ENCODE measurements at regions not wholly inside any gene's neighbourhood (a gene's known extent, or its start where the extent isn't known, plus 50 kb on each side); places are given as distances from the start of the nearest gene placed in this dataset.
"Not testable (repeated sequence)": the region's sequence is repeated elsewhere in the genome, so short reads cannot be mapped to it uniquely, and the experiment has no call there.

DNA sequence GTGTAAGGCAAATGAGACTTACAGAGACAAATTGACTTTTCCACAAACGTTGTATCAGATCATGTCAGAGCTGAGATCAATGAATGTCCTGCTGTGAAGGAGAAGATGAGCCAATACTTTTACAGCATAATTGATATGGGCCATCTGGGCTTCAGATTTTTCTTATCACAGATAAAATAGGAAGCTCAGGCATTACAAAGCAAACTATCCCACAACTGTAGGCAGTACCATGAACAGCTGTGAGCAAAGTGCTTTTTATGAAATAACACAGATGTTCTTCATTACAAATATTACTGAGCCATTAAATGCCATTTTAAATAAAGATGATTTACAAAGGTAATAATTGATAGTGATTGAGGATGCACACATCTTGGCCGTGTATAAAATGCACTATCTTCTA, 852.3 kb downstream of the OTOL1 start:
- DNase-seq: no peak

DNA sequence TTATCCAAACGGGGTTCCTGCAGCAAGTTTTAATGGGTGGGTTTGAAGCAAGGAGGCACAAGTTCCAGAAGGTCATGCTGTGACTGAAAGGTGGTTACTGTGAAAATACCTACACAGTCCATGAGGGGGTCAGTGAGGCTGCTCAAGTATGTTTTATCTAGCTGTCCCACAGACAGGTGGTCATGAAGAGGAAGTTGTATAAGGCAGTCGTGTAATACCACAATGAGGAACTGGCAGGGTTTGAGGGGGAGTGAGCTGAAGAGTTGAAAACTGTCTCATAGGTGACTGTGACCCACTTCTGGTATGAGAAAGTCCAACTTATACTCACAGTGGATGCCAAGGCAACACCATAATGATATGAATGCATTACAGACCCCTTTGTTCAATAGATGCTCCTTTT, 856.8 kb downstream of the OTOL1 start:
- no peak for DNase-seq

DNA sequence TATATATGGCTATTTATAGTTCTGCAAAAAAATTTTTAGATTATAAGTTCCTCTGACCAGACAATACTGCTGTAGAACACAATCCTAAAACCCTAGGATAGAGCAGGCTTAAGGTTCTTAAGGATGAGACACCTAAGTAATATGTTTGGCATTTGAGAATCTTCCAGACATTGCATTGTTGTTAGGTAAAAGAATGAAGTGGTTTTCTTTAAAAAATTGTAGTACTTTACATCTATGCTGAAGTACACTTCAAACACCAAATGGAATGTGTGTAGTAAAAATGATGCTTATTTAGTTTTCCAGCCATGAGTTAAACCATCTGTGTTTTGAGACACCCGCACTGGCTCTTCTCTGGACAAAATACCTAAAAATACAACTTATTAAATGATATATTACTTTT, 857.7 kb downstream of the OTOL1 start:
- DNase-seq: no peak

DNA sequence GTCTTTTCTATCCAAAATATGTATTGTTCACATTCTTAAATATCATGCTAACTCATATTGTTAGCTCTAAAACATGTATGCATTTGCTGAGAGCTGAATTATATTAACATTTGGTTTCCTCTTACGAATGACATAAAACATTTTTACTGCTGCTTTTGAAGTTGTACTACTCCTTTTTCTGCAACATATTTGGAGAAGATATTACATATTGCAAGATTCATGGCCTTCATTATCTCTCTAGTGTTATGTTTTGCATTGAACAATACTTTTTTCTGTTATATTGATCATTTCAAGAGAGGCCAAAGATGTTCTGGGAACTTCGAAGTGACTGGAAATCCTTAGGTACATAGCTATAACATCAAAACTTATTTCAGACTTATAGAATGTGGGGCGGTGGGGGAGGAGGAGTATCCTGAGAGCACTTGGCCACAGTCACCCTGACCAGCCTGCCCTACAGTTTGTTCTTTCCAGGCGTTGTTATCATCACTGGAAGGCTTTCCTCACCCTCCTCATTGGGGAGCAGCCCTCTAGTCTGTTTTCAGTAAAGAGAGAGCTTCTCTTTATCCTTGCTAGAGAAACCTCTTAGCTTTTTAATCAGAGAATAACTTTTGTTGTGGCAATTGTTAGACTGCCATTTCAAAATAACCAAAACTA, 868.6 kb downstream of the OTOL1 start:
- DNase-seq: no peak

DNA sequence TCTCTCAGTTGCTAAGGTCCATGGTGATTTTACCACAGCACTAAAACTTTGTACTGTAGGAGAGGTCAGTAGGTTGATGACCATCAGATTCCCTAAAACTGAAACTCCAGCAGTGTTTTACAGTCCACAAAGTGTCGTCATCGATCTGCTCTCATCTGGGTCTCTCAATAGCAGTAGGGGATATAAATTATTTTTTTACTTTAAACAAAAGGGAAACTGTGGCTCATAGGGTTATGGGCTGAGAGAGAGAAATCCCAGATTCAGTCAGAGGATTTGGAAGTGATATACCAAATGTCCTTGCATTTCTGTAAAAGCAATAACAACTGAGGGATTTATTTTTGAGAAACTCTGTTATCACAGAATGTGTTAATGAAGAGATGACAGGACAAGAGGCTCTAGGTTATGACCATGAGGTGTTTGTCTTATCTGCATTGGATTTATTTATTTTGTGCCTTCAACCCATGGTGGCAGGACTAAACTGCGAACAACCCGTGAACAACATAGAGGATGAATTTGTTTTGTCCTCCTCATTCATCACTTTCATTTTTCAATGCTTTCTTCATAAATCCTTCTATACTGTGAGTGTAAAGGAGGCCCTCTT, 869.7 kb downstream of the OTOL1 start:
- DNase-seq: no peak

DNA sequence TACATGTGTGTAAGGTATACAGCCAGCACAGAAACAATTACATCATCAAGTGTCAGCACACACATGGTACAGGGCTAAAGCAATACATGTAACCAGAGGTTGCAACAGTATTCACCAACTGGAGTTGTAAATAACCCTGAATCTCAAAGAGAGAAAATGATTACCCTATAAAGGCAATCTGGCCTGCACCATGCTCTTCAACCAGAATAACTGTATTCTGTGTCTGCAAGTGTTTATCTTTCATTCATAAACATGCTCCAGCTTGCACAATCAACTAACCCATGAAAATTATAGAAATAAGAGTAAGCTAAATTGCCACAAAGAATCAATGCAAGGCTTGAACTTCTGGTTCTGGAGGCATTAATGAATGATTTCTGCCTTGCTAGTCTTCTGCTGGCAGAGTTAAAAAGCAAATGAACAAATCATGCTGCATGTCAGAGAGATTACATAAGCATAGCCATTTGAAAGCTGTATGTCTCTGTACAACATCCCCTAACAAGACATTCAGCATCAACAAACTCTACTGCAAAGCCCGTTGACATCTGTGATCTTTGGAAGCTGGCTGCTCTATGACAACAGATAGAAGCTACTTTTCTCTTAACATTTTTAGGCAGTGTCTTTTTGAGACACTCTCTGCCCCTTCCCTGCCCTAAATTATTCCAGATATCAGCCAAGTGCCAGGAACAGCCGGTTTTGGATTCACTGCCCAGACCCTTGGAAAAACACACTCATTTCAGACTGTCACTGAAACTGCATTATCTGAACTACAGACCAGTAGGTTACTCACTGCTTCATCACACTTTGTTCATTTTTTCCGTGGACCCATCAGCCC, 871.0 kb downstream of the OTOL1 start:
- DNase-seq: no peak

DNA sequence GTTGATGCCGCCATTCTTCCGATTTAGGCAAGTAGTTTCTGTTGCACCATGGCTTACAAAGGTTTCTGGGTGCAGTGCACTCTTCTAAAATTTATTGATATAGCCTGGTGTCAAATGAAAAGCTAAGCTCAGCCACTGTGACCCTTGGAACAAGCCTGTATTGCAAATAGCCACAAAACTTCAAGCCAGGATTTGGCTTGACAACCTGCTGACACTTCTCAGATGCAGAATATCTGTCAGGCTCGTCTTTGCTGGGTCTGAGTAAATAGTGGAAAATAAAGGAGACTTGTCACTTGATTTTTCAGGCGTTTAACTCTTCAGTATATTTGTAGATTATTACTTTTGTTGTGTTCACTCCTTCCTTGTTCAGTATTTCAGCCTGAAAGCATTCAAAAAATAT, 871.8 kb downstream of the OTOL1 start:
- no peak for DNase-seq

DNA sequence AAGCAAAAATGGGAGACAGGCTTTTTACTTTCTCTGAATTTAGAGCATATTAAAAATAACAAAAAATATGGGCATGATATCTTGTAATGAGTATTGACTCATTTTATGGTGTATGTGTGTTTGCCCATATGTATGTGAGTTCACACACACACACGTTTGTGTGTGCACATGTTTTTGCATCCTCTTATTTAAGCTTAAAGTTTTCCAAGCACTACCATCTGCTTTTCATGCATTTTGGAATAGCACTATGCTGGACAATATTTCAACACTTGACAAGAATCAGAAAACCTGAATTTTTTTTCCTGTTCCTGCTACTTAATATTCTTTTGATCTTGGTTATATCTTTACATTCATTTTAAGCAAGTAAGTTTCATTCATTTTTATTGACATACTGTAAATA, 872.7 kb downstream of the OTOL1 start:
- DNase-seq: no peak

DNA sequence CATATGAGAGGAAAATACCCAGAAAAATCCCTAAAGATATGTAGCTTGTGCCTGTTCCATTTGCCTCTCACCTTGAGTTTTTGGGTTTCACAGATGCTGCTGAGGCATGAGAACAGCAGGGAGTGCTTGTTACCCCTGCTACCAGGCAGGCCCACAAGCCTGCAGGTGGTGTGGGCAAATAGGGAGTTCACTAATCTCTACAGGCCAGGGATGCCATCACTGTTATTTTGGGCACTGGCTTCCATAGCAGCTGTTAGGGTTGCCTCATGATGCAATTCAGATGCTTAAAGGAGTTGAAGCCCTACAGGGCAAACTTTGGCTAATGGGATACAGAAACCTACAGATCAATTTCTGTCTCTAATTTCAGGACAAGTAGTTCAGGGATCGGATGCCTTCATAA, 873.5 kb downstream of the OTOL1 start:
- DNase-seq: no peak

DNA sequence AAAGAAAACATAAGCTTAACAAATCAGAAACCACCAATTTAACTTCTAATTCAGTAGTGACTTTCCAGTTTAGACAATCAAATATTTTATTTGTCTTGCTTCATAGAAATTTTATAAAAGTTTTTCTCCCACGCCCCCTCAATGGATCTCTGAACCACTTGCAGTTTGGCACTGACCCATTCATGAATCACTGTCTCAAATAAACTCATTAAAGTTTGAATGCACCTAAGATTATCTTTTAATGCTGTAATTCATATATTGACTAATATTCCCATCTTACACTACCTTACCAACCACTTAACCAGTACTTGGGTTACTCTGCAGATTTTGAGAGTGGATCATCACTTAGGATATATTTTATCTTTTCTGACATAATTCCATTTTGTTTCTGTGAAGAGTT, 880.2 kb downstream of the OTOL1 start:
- no peak for DNase-seq

DNA sequence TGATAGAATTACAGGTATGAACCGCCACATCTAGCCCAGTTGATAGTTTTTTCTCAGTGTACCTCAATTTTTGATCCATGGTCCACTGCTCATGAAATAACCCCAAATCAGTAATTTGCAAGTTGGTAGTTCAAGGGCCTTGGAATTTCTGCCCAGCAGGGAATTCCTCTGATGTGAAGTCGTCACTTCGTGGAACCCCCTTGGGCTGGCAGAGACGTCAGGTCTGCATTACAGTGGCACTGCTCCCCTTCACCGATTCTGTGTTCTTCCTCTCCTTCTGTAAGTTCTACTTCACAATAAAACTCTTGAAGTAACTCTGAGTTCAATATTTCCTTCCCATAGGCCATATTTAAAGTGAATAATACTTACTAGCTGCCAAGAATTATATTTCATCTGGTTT, 881.0 kb downstream of the OTOL1 start:
- no peak for DNase-seq

DNA sequence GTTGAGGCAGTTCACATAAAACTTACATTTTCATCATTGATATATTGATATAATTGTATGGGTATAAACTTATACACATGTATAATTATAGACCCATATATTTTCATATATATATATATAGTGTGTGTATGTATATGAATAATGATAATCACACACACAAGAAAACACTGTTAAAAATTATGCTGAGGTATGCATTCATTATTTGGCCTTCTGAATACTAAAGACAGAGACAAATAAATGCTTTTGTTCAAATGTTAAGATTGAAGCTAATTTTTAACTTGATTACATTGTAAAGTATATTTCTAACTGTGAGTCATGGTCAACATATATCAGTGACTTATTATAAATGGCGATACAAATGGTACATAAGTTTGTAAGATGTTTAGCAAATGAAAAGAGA, 888.8 kb downstream of the OTOL1 start:
- DNase-seq: no peak

DNA sequence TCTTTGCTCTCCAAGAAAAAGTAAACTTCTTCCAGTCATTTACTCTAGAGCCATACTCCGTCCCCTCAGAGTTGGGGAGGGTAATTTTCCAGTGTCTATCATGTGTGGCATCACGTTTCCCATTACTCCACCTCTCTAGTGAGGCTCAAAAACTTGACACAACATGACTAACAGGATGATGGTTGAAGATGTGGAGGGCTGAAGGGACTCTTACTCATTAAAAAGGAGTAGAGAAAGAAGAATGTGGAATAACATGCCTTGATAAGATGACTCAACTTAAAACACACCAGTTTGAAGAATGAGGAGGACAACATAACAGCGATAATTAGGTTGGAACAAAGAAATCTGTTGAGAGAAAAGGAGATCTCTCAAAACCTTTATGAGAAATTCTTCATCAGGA, 894.3 kb downstream of the OTOL1 start:
- DNase-seq: no peak

DNA sequence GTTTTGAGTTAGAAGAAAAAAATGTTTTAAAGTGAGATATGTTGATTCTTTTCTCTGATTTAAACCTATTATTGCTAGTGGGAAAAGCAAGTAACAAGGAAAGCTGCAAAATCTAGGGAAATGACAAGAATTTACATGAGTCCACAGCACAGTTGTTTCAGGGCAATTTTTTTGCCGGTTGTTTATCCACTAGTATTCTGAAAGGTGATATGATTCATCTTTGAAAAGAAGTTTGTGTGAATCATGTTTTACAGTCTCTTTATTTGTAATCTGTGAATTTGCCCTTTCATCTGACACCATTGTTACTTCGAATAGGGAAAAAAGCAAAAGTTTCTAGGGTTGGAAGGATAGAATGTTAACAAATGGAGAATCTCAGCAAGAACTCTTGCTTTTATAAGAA, 894.7 kb downstream of the OTOL1 start:
- DNase-seq: no peak

DNA sequence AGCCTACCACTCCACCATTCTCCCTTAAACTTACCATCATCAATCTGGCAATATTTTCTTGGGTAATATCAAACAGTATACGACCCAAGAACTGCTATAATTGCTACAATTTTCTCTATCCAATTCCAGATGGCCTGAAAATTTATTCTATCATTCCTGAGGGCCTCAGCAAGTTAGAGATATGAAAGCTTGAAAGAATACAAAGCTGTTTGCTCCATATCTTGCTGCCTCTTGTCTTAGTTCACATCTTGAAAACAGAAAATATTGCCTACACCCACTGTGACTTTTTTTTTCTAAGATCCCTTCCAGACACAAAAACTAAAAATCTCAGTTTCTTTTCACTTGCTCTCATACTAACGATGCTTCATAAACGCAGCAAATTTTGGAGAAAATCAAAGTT, 898.9 kb downstream of the OTOL1 start:
- DNase-seq: no peak

DNA sequence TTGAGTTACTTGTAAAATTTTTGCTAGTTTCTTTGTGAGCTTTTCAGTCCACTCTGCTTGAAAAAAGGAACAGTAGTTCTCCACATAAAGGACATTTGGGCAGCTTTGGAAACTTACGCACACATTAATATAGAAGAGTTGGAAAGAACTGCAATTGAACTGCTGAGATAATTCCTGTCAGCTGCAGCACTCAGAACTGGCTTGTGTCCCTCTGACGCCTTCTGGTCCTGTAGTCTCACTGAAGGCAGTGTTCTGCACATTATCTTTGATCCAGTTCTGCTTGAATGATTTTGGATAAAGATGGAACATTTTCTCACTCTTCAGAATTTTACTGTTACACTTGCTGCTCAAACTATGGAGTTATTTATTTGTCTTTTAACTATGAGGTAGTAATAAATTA, 901.9 kb downstream of the OTOL1 start:
- DNase-seq: no peak

DNA sequence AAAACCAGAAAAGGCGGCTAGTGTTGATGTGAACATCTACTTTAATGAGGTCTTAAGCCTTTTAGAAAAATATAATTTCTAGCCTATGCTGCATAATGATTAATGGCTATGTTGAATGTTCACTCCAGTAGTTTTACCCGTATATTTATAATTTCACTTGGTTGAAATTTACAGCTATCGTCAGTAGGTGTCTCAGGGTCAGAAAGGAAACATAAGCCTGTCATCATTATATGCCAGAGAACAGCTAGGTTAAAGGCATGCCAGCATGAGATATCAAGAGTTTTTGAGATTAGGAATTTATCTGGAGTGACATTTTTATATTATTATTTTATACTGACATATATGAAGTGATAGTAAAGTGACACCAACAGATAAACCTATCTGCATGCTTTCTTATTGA, 904.1 kb downstream of the OTOL1 start:
- DNase-seq: no peak

DNA sequence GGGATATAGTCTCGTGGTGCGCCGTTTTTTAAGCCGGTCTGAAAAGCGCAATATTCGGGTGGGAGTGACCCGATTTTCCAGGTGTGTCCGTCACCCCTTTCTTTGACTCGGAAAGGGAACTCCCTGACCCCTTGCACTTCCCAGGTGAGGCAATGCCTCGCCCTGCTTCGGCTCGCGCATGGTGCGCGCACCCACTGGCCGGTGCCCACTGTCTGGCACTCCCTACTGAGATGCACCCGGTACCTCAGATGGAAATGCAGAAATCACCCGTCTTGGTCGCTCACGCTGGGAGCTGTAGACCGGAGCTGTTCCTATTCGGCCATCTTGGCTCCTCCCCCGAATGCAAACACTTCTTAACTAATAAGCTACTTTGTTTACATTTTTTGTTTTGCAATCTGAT, 914.9 kb downstream of the OTOL1 start:
- DNase-seq: not testable (repeated sequence)

DNA sequence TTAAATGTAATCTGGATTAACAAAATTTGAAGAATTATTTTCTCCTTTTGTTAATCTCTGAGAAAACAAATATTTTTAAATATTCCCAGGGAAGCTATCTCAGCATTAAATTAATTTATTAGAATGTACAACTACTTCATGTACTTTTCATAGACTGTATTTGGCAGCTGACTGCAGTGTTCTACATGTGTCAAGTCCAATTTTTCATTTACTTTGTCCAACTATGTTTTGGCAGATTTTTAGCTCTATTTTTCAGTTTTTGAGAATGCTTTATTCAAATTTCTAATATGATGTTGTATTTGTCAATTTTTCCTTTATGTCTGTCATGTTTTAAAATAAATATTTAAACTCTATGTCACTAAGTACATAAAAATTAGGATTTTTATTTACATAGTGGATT, 925.1 kb downstream of the OTOL1 start:
- DNase-seq: no peak

DNA sequence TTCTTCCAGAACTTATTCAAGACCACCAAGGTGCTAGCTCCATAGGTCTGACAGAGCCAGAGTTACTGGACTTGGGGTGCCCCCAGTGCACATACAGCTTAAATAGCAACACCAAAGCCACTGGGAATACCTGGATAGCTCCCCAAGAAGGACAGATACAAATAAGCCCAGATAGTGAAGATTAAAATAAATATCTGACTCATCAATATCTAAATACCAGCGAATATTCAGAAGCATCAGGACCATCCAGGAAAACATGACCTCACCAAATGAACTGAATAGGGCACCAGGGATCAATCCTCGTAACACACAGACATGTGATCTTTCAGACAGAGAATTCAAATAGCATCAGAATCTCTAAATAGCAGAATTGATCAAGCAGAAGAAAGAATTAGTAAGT, 931.6 kb downstream of the OTOL1 start:
- DNase-seq: no peak

DNA sequence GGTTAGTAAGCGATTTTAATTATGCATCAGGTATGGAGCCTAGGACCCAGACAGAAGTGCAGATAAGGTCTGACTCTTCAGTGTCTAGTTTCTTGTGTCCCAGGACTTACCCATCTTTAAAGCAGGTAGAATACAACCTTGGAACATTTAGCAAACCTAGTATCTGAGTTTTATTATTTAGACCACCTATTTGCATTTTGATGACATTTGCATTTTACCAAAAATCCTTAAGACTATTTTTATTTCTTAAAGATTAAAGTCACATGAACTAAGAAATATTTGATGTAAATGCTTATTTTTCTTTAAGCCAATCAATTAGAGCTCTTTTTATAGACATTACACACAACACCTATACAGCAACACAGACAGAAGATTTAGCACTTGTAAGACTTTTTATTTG, 939.1 kb downstream of the OTOL1 start:
- DNase-seq: no peak

DNA sequence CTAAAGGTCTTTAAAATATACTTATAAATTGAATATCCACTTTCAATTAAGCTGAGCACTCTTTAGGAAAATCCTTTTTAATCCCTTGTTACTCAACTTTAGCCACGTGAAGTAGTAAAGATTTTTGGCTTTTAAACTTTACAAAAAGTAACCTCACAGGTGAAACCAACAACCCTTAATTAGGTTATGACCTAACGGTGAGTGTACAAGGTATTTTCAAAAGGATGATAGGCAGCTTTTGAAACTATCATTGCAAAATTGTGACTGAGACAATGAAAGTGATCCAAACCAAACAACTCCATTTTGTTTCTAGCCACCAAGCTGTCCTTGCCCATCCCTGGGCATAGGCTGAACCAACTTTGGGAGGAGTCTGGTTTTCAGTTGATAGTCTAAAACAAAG, 940.2 kb downstream of the OTOL1 start:
- DNase-seq: no peak

DNA sequence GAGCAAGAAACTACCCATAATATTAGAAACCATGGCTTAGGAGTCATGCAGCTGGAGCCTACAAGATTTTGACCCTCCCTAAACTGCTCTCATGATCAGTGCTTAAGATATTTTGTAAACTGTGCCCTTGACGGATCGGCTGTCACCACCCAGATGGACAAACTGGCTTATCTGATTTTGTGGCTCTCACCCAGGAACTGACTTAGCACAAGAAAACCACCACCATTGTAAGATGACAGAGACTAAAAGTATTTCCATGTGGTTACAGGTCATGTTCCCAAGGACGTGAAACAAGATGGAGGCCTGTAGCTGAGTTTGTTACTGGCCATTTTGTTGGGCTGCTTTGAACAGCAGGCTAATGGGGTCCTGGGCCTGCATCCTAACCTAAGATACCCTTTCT, 940.9 kb downstream of the OTOL1 start:
- no peak for DNase-seq

DNA sequence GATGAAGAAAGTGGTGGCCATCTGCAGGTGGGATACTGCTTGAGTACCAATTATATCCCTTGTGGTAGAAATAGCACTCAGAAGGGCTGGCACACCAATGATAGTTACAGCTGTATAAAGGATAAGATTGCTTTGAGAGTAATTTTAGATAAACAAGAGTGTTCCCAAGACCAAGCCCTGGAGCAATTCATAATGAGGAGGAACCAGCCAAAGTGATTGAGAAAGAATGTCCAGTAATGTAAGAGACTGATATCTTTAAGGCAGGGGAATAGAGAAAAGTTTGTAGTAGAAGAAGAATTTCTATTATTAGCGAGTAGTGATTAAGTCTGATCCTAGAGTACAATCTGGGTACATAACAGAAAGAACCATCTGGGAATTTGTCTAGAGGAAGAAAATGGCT, 945.1 kb downstream of the OTOL1 start:
- no peak for DNase-seq

DNA sequence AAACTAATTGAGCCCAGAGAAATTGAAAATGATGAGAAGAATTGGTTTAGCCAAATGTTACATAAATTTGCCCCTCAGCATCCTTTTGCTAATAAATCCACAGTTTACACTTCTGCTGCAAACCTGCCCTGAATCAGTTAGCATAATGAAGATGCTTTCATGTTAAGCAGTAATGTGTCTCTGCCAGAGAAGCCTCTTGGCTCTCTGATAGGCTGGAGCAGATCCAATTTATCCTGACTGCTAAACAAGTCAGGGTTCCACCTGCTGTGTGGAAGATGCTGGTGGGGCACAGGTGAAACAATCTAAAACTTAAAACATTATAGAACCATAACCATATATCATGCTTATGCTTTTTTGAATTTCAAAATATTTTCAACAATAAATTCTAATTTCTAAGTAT, 946.8 kb downstream of the OTOL1 start:
- DNase-seq: no peak
